Lower lobe of right lung (tissue), 2 donors: ENCODE measurements at regions not wholly inside any gene's neighbourhood (a gene's known extent, or its start where the extent isn't known, plus 50 kb on each side); places are given as distances from the start of the nearest gene placed in this dataset.

ENCODE experiments used
- ATAC-seq, 2 donors: fragments of 200-7000 bp; cut with Tn5 transposase; one replicate each; pipeline ENCODE4 v1.9.1; 2020 to 2022; ENCODE audit warnings: mild to moderate bottlenecking in 2 of 2, moderate library complexity in 2 of 2
- DNase-seq: peaks from one replicate; pipeline ENCODE4 v3.0.0-alpha.2; 2020
- H3K27ac ChIP-seq: fragments of 200-600 bp; one replicate; pipeline ENCODE4 v1.8.0; 2022
- H3K27me3 ChIP-seq: fragments of 200-600 bp; one replicate; pipeline ENCODE4 v1.8.0; 2022; ENCODE audit warnings: low read depth
- H3K36me3 ChIP-seq: fragments of 200-600 bp; one replicate; pipeline ENCODE4 v1.8.0; 2022; ENCODE audit warnings: mild to moderate bottlenecking
- H3K4me1 ChIP-seq: fragments of 200-600 bp; one replicate; pipeline ENCODE4 v1.8.0; 2022
- H3K4me3 ChIP-seq: fragments of 200-600 bp; one replicate; pipeline ENCODE4 v1.8.0; 2022; ENCODE audit warnings: mild to moderate bottlenecking
- H3K9me3 ChIP-seq: fragments of 200-600 bp; one replicate; pipeline ENCODE4 v1.8.0; 2022
- CTCF ChIP-seq: fragments of 200-600 bp; IDR thresholded peaks from one replicate; pipeline ENCODE4 v1.8.0; 2022; ENCODE audit warnings: antibody characterized with exemption, mild to moderate bottlenecking
- intact Hi-C: fragments of 100-400 bp; cut with DNase I; formaldehyde crosslinking; loops from one replicate; pipeline ENCODE4 v1.11.0; 2022
- donor health status: DM: no; HTN: yes; CAD: no; lungs with severe emphysema.

- intact Hi-C loops, result no loop called here
- ATAC-seq (no peak), DNase-seq (no peak)
- Histone ChIP-seq H3K4me1 (peaks cover 9% of the 10 kb centered on the region), H3K4me3 (no peak overlapping the region), H3K27ac (no peak overlapping the region), H3K36me3 (no peaks in the 10 kb centered on the region), H3K27me3 (no peaks in the 10 kb centered on the region), H3K9me3 (no peaks in the 10 kb centered on the region)
- no peak for TF ChIP-seq CTCF
Measured at GRCh38 chr2:220955776-220956175, 616.3 kb downstream of the EPHA4 start.

GRCh38 chr2:220956429-220956828, 615.7 kb downstream of the EPHA4 start:
- intact Hi-C loops, result no loop called here
- no peak for DNase-seq
- Histone ChIP-seq H3K9me3 (no peaks in the 10 kb centered on the region), H3K36me3 (no peaks in the 10 kb centered on the region), H3K4me1 (peaks cover 9% of the 10 kb centered on the region), H3K27me3 (no peaks in the 10 kb centered on the region), H3K4me3 (no peak overlapping the region), H3K27ac (no peak overlapping the region)
- TF ChIP-seq CTCF, result no peak
- ATAC-seq, result no peak

- no peaks in the 10 kb centered on the region for H3K36me3 ChIP-seq
- H3K27me3 ChIP-seq, result no peaks in the 10 kb centered on the region
- TF ChIP-seq CTCF, result no peak
- no peak overlapping the region for H3K4me3 ChIP-seq
- no peak overlapping the region for H3K27ac ChIP-seq
- no peak for DNase-seq
- H3K9me3 ChIP-seq, result no peaks in the 10 kb centered on the region
- ATAC-seq, result peak; percentile 79 to 81
- peaks cover 9% of the 10 kb centered on the region for H3K4me1 ChIP-seq
- intact Hi-C loops, result no loop called here
Measured at GRCh38 chr2:220959391-220959802, 612.7 kb downstream of the EPHA4 start.

- DNase-seq, result no peak
- no peak for TF ChIP-seq CTCF
- intact Hi-C loops, result no loop called here
Measured at GRCh38 chr2:220961143-220961860, 610.8 kb downstream of the EPHA4 start.

GRCh38 chr2:220962556-220962955, 609.5 kb downstream of the EPHA4 start:
- TF ChIP-seq CTCF, result no peak
- DNase-seq (no peak), ATAC-seq (no peak)
- no peaks in the 10 kb centered on the region for H3K36me3 ChIP-seq
- H3K4me3 ChIP-seq, result no peak overlapping the region
- peaks cover 9% of the 10 kb centered on the region for H3K4me1 ChIP-seq
- no peak overlapping the region for H3K27ac ChIP-seq
- no peaks in the 10 kb centered on the region for H3K9me3 ChIP-seq
- intact Hi-C loops, result no loop called here
- no peaks in the 10 kb centered on the region for H3K27me3 ChIP-seq

More at GRCh38 chr2:220961143-220961860, 610.8 kb downstream of the EPHA4 start:
- peaks cover 9% of the 10 kb centered on the region for H3K4me1 ChIP-seq
- H3K27ac ChIP-seq, result no peak overlapping the region
- H3K27me3 ChIP-seq, result no peaks in the 10 kb centered on the region
- no peak overlapping the region for H3K4me3 ChIP-seq
- no peaks in the 10 kb centered on the region for H3K36me3 ChIP-seq
- H3K9me3 ChIP-seq, result no peaks in the 10 kb centered on the region
- no peak for ATAC-seq
